ENCODE measurements at regions not wholly inside any gene's neighbourhood (a gene's known extent, or its start where the extent isn't known, plus 50 kb on each side); places are given as distances from the start of the nearest gene placed in this dataset.

GRCh38 chr9:96048956-96049831, 173.7 kb downstream of the ERCC6L2 start:
- TF ChIP-seq, protein P1, sequence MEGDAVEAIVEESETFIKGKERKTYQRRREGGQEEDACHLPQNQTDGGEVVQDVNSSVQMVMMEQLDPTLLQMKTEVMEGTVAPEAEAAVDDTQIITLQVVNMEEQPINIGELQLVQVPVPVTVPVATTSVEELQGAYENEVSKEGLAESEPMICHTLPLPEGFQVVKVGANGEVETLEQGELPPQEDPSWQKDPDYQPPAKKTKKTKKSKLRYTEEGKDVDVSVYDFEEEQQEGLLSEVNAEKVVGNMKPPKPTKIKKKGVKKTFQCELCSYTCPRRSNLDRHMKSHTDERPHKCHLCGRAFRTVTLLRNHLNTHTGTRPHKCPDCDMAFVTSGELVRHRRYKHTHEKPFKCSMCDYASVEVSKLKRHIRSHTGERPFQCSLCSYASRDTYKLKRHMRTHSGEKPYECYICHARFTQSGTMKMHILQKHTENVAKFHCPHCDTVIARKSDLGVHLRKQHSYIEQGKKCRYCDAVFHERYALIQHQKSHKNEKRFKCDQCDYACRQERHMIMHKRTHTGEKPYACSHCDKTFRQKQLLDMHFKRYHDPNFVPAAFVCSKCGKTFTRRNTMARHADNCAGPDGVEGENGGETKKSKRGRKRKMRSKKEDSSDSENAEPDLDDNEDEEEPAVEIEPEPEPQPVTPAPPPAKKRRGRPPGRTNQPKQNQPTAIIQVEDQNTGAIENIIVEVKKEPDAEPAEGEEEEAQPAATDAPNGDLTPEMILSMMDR (IDR thresholded peaks at IDR 0.05): no peak
- no peak for TF ChIP-seq HMGXB4 (CRISPR knock-in tag; IDR thresholded peaks at IDR 0.05; ENCODE audit: borderline replicate concordance)
- no peak for TF ChIP-seq KDM1A (IDR thresholded peaks at IDR 0.05; ENCODE audit: low read depth)
- TF ChIP-seq POLR2A (IDR thresholded peaks at IDR 0.05; ENCODE audit: low read length): no peak
- TF ChIP-seq MAFK (IDR thresholded peaks at IDR 0.05; ENCODE audit: partially characterized antibody): no peak
- no peak for TF ChIP-seq RAD21 (conservative IDR thresholded peaks at IDR 0.05 in 1 of 2, IDR thresholded peaks at IDR 0.05 in 1 of 2)
- TF ChIP-seq RCOR1 (IDR thresholded peaks at IDR 0.05; ENCODE audit: low read depth, low read length): no peak
- no peak for TF ChIP-seq CEBPB (IDR thresholded peaks at IDR 0.05)
- TF ChIP-seq TP53 (CRISPR knock-in tag; IDR thresholded peaks at IDR 0.05): no peak
- TF ChIP-seq CHD2 (IDR thresholded peaks at IDR 0.05; ENCODE audit: low read length, partially characterized antibody): no peak
